NCI-H1694 (cell line): ENCODE measurements at regions not wholly inside any gene's neighbourhood (a gene's known extent, or its start where the extent isn't known, plus 50 kb on each side); places are given as distances from the start of the nearest gene placed in this dataset.

ENCODE experiments used
- DNase-seq: peaks from one replicate; lab custom pipeline; 2025; lab: John Stamatoyannopoulos, UW

GRCh38 chr14:101025696-101026095, 122.2 kb upstream of the RTL1 start:
- DNase-seq: no peak

GRCh38 chr14:101026341-101026740, 122.8 kb upstream of the RTL1 start:
- no peak for DNase-seq

- no peak for DNase-seq
Measured at GRCh38 chr14:101027291-101027690, 123.8 kb upstream of the RTL1 start.

GRCh38 chr14:101027966-101028365, 124.4 kb upstream of the RTL1 start:
- no peak for DNase-seq

GRCh38 chr14:101028971-101029667, 125.6 kb upstream of the RTL1 start:
- peak; percentile 41 for DNase-seq

GRCh38 chr14:101029668-101030290, 126.3 kb upstream of the RTL1 start:
- DNase-seq: no peak

GRCh38 chr14:101030586-101030985, 127.1 kb upstream of the RTL1 start:
- no peak for DNase-seq

- DNase-seq: no peak
Measured at GRCh38 chr14:101031186-101031585, 127.7 kb upstream of the RTL1 start.

GRCh38 chr14:101031721-101032120, 128.2 kb upstream of the RTL1 start:
- no peak for DNase-seq

- no peak for DNase-seq
Measured at GRCh38 chr14:101032433-101032832, 128.9 kb upstream of the RTL1 start.

- no peak for DNase-seq
Measured at GRCh38 chr14:101033006-101033405, 129.5 kb upstream of the RTL1 start.

- DNase-seq: no peak
Measured at GRCh38 chr14:101033446-101034165, 130.1 kb upstream of the RTL1 start.

GRCh38 chr14:101034986-101035385, 131.5 kb upstream of the RTL1 start:
- DNase-seq: no peak

- no peak for DNase-seq
Measured at GRCh38 chr14:101035466-101036225, 132.1 kb upstream of the RTL1 start.

- DNase-seq: no peak
Measured at GRCh38 chr14:101037021-101037817, 133.7 kb upstream of the RTL1 start.

GRCh38 chr14:101039031-101039754, 135.7 kb upstream of the RTL1 start:
- no peak for DNase-seq

GRCh38 chr14:101039755-101040138, 136.2 kb upstream of the RTL1 start:
- DNase-seq: no peak

GRCh38 chr14:101040538-101041442, 137.3 kb upstream of the RTL1 start:
- DNase-seq: no peak

- no peak for DNase-seq
Measured at GRCh38 chr14:101043891-101044290, 140.4 kb upstream of the RTL1 start.

- no peak for DNase-seq
Measured at GRCh38 chr14:101044741-101045140, 141.2 kb upstream of the RTL1 start.
